ENCODE measurements at regions not wholly inside any gene's neighbourhood (a gene's known extent, or its start where the extent isn't known, plus 50 kb on each side); places are given as distances from the start of the nearest gene placed in this dataset.
"Not testable (repeated sequence)": the region's sequence is repeated elsewhere in the genome, so short reads cannot be mapped to it uniquely, and the experiment has no call there.

GRCh38 chr1:213512316-213512715 lies 461.3 kb downstream of the RPS6KC1 start:
- CTCF ChIA-PET, result no interaction called here
- H3K27me3 ChIP-seq (ENCODE audit: control insufficient read depth, insufficient read depth, low read length), result 0 out of 2 replicates have a peak, but pooled peaks cover 2% of the 10 kb centered on the region

GRCh38 chr1:213513006-213513405 lies 462.0 kb downstream of the RPS6KC1 start:
- intact Hi-C loops (cut with micrococcal nuclease; ENCODE audit: unreplicated experiment) (no loop called here), in situ Hi-C loops (cut with HindIII; ENCODE audit: low pct_unique_long_range_greater_than_20kb, low sequenced_read_pairs) (no loop called here)
- ChIA-PET POLR2A (no interaction called here), CTCF (no interaction called here)
- no peak overlapping the region for H3K27ac ChIP-seq (ENCODE audit: low read length)
- H3K9me3 ChIP-seq (ENCODE audit: control insufficient read depth, insufficient read depth, low read depth, low read length), result no peaks in the 10 kb centered on the region
- BruUV-seq (replicated peaks), result no TSS peak
- H3K4me1 ChIP-seq (ENCODE audit: control insufficient read depth, insufficient read depth, low read length), result no peaks in the 10 kb centered on the region
- H3K36me3 ChIP-seq (ENCODE audit: control insufficient read depth, insufficient read depth, low read length), result no peaks in the 10 kb centered on the region
- DNase-seq (ENCODE audit: low read depth, low spot score) (no peak), ATAC-seq (no peak)
- TF ChIP-seq REST (IDR thresholded peaks at IDR 0.05; ENCODE audit: insufficient read depth in 1 of 2, low read depth in 2 of 2, low read length in 1 of 2) (no peak), POLR2AphosphoS5 (IDR thresholded peaks at IDR 0.05; ENCODE audit: low read depth, low read length) (no peak)
- H3K27me3 ChIP-seq (ENCODE audit: control insufficient read depth, insufficient read depth, low read length), result 0 out of 2 replicates have a peak, but pooled peaks cover 2% of the 10 kb centered on the region
- H3K4me3 ChIP-seq (ENCODE audit: low read depth in 2 of 2, low read length in 2 of 2), result no peak overlapping the region

More at GRCh38 chr1:213512316-213512715, 461.3 kb downstream of the RPS6KC1 start:
- in situ Hi-C loops (cut with HindIII; ENCODE audit: low pct_unique_long_range_greater_than_20kb, low sequenced_read_pairs) (no loop called here), intact Hi-C loops (cut with micrococcal nuclease; ENCODE audit: unreplicated experiment) (no loop called here)
- ATAC-seq (no peak), DNase-seq (ENCODE audit: low read depth, low spot score) (no peak)
- no peaks in the 10 kb centered on the region for H3K9me3 ChIP-seq (ENCODE audit: control insufficient read depth, insufficient read depth, low read depth, low read length)
- H3K4me3 ChIP-seq (ENCODE audit: low read depth in 2 of 2, low read length in 2 of 2), result no peak overlapping the region
- BruUV-seq (replicated peaks), result no TSS peak
- POLR2A ChIA-PET, result no interaction called here
- no peaks in the 10 kb centered on the region for H3K36me3 ChIP-seq (ENCODE audit: control insufficient read depth, insufficient read depth, low read length)
- no peaks in the 10 kb centered on the region for H3K4me1 ChIP-seq (ENCODE audit: control insufficient read depth, insufficient read depth, low read length)
- TF ChIP-seq CTCF (IDR thresholded peaks at IDR 0.05), result no peak
- no peak for TF ChIP-seq SIN3A (IDR thresholded peaks at IDR 0.05; ENCODE audit: borderline replicate concordance, insufficient read depth, low read depth, low read length)
- TF ChIP-seq REST (IDR thresholded peaks at IDR 0.05; ENCODE audit: insufficient read depth in 1 of 2, low read depth in 2 of 2, low read length in 1 of 2), result no peak
- no peak for TF ChIP-seq TCF7L2 (IDR thresholded peaks at IDR 0.05; ENCODE audit: low read depth, low read length)
- no peak for TF ChIP-seq POLR2AphosphoS5 (IDR thresholded peaks at IDR 0.05; ENCODE audit: low read depth, low read length)
- H3K27ac ChIP-seq (ENCODE audit: low read length), result no peak overlapping the region

- BruUV-seq (replicated peaks); POLR2A ChIA-PET; in situ Hi-C loops (cut with HindIII; ENCODE audit: low pct_unique_long_range_greater_than_20kb, low sequenced_read_pairs); H3K27me3 ChIP-seq (ENCODE audit: control insufficient read depth, insufficient read depth, low read length); H3K36me3 ChIP-seq (ENCODE audit: control insufficient read depth, insufficient read depth, low read length); H3K27ac ChIP-seq (ENCODE audit: low read length); CTCF ChIA-PET; H3K4me3 ChIP-seq (ENCODE audit: low read depth in 2 of 2, low read length in 2 of 2); H3K4me1 ChIP-seq (ENCODE audit: control insufficient read depth, insufficient read depth, low read length); ATAC-seq; DNase-seq (ENCODE audit: low read depth, low spot score); H3K9me3 ChIP-seq (ENCODE audit: control insufficient read depth, insufficient read depth, low read depth, low read length); intact Hi-C loops (cut with micrococcal nuclease; ENCODE audit: unreplicated experiment): not testable (repeated sequence)
These were observed 463.6 kb downstream of the RPS6KC1 start for GRCh38 chr1:213514408-213515179.

Measured in Panc1 (cell line).